GM21528 (cell line): ENCODE measurements at regions not wholly inside any gene's neighbourhood (a gene's known extent, or its start where the extent isn't known, plus 50 kb on each side); places are given as distances from the start of the nearest gene placed in this dataset.
A peak's percentile ranks its signal among the peaks of the same experiment; 100 is the strongest.
"Not testable (repeated sequence)": the region's sequence is repeated elsewhere in the genome, so short reads cannot be mapped to it uniquely, and the experiment has no call there.

Experiments
- ATAC-seq: cut with Tn5 transposase; IDR thresholded peaks from one replicate; pipeline ENCODE4 v1.9.1; 2021; ENCODE audit warnings: mild to moderate bottlenecking, moderate library complexity; ENCODE audit not compliant: unreplicated experiment, low FRiP score

GRCh38 chr1:121095014-121095413 is 89.1 kb downstream of the FAM72B start:
- not testable (repeated sequence) for ATAC-seq

- ATAC-seq = peak; percentile 98
Observed at GRCh38 chr1:121097127-121097866, 86.8 kb downstream of the FAM72B start.

GRCh38 chr1:121097867-121098215 is 86.3 kb downstream of the FAM72B start:
- ATAC-seq = peak; percentile 22

GRCh38 chr1:121109025-121109424 is 75.1 kb downstream of the FAM72B start:
- not testable (repeated sequence) for ATAC-seq

- not testable (repeated sequence) for ATAC-seq
Observed at GRCh38 chr1:121116522-121117297, 67.4 kb downstream of the FAM72B start.

- not testable (repeated sequence) for ATAC-seq
Observed at GRCh38 chr1:121117298-121117611, 66.9 kb downstream of the FAM72B start.

- ATAC-seq = not testable (repeated sequence)
Observed at GRCh38 chr1:121117622-121118479, 66.3 kb downstream of the FAM72B start.
